Stimulated activated naive CD8-positive, alpha-beta T cell treated with anti-CD3 and anti-CD28 coated beads, Interleukin-15, Interleukin-2, amounts not matched to agents 100 U/mL and 50 U/mL, for 24 hours (primary cell): ENCODE measurements at regions not wholly inside any gene's neighbourhood (a gene's known extent, or its start where the extent isn't known, plus 50 kb on each side); places are given as distances from the start of the nearest gene placed in this dataset.

Source experiments
- ATAC-seq: fragments of 150-1000 bp; cut with Tn5 transposase; one replicate; pipeline ENCODE4 v1.10.0; 2021
- DNase-seq: peaks from one replicate; pipeline ENCODE4 v3.0.0; 2021

GRCh38 chr2:12027136-12027535 lies 280.7 kb downstream of the LPIN1 start:
- ATAC-seq, result no peak
- no peak for DNase-seq

- ATAC-seq (no peak), DNase-seq (no peak)
Measured at GRCh38 chr2:12031866-12032265, 285.4 kb downstream of the LPIN1 start.

- no peak for DNase-seq
- peak; percentile 57 for ATAC-seq
Measured at GRCh38 chr2:12032398-12032797, 286.0 kb downstream of the LPIN1 start.

- no peak for DNase-seq
Measured at GRCh38 chr2:12032975-12033374, 286.5 kb downstream of the LPIN1 start.

GRCh38 chr2:12033494-12033893 lies 287.1 kb downstream of the LPIN1 start:
- no peak for ATAC-seq
- DNase-seq, result no peak

More at GRCh38 chr2:12032975-12033374, 286.5 kb downstream of the LPIN1 start:
- no peak for ATAC-seq

- ATAC-seq (no peak), DNase-seq (no peak)
Measured at GRCh38 chr2:12034382-12034781, 287.9 kb downstream of the LPIN1 start.

- no peak for DNase-seq
Measured at GRCh38 chr2:12035029-12035720, 288.7 kb downstream of the LPIN1 start.

GRCh38 chr2:12035956-12036639 lies 289.7 kb downstream of the LPIN1 start:
- ATAC-seq, result no peak
- DNase-seq, result no peak

More at GRCh38 chr2:12035029-12035720, 288.7 kb downstream of the LPIN1 start:
- ATAC-seq, result no peak

- ATAC-seq (no peak), DNase-seq (no peak)
Measured at GRCh38 chr2:12036640-12036983, 290.2 kb downstream of the LPIN1 start.

GRCh38 chr2:12037301-12037700 lies 290.9 kb downstream of the LPIN1 start:
- ATAC-seq, result no peak
- no peak for DNase-seq

- DNase-seq, result no peak
- ATAC-seq, result no peak
Measured at GRCh38 chr2:12041236-12041635, 294.8 kb downstream of the LPIN1 start.

GRCh38 chr2:12043131-12043530 lies 296.7 kb downstream of the LPIN1 start:
- no peak for ATAC-seq
- DNase-seq, result no peak

- DNase-seq (no peak), ATAC-seq (no peak)
Measured at GRCh38 chr2:12044857-12045256, 298.4 kb downstream of the LPIN1 start.

- no peak for DNase-seq
- no peak for ATAC-seq
Measured at GRCh38 chr2:12045864-12046291, 299.4 kb downstream of the LPIN1 start.

- ATAC-seq, result no peak
- DNase-seq, result no peak
Measured at GRCh38 chr2:12046641-12047040, 300.2 kb downstream of the LPIN1 start.

GRCh38 chr2:12047761-12048160 lies 301.3 kb downstream of the LPIN1 start:
- DNase-seq (no peak), ATAC-seq (no peak)

- DNase-seq, result no peak
- no peak for ATAC-seq
Measured at GRCh38 chr2:12048550-12048949, 302.1 kb downstream of the LPIN1 start.

GRCh38 chr2:12050396-12050795 lies 304.0 kb downstream of the LPIN1 start:
- ATAC-seq, result no peak
- DNase-seq, result no peak

- DNase-seq (no peak), ATAC-seq (no peak)
Measured at GRCh38 chr2:12051831-12052230, 305.4 kb downstream of the LPIN1 start.

GRCh38 chr2:12052796-12053195 lies 306.4 kb downstream of the LPIN1 start:
- DNase-seq (no peak), ATAC-seq (no peak)

GRCh38 chr2:12054956-12055618 lies 308.7 kb downstream of the LPIN1 start:
- no peak for DNase-seq
- ATAC-seq, result no peak

- DNase-seq (peak; percentile 66), ATAC-seq (peak; percentile 85)
Measured at GRCh38 chr2:12057436-12058166, 311.2 kb downstream of the LPIN1 start.
